ENCODE measurements at regions not wholly inside any gene's neighbourhood (a gene's known extent, or its start where the extent isn't known, plus 50 kb on each side); places are given as distances from the start of the nearest gene placed in this dataset.
"Not testable (repeated sequence)": the region's sequence is repeated elsewhere in the genome, so short reads cannot be mapped to it uniquely, and the experiment has no call there.

- DNase-seq, result no peak
These were observed 241.4 kb upstream of the DGKB start for GRCh38 chr7:15143936-15144335.

GRCh38 chr7:15143121-15143520, 240.6 kb upstream of the DGKB start:
- DNase-seq, result no peak

- no peak for DNase-seq
These were observed 237.9 kb upstream of the DGKB start for GRCh38 chr7:15140431-15140830.

- no peak for DNase-seq
These were observed 229.1 kb upstream of the DGKB start for GRCh38 chr7:15131661-15132060.

- no peak for DNase-seq
These were observed 228.4 kb upstream of the DGKB start for GRCh38 chr7:15130666-15131541.

- no peak for DNase-seq
These were observed 226.2 kb upstream of the DGKB start for GRCh38 chr7:15128716-15129115.

GRCh38 chr7:15126653-15127052, 224.1 kb upstream of the DGKB start:
- DNase-seq, result not testable (repeated sequence)

GRCh38 chr7:15123901-15124300, 221.3 kb upstream of the DGKB start:
- no peak for DNase-seq

- no peak for DNase-seq
These were observed 211.2 kb upstream of the DGKB start for GRCh38 chr7:15113752-15114151.

GRCh38 chr7:15105711-15106110, 203.2 kb upstream of the DGKB start:
- DNase-seq, result no peak

- DNase-seq, result no peak
These were observed 202.0 kb upstream of the DGKB start for GRCh38 chr7:15104411-15105092.

GRCh38 chr7:15099074-15099473, 196.5 kb upstream of the DGKB start:
- DNase-seq, result no peak

GRCh38 chr7:15096853-15097252, 194.3 kb upstream of the DGKB start:
- no peak for DNase-seq

GRCh38 chr7:15094989-15095388, 192.4 kb upstream of the DGKB start:
- no peak for DNase-seq

- DNase-seq, result no peak
These were observed 185.2 kb upstream of the DGKB start for GRCh38 chr7:15087771-15088170.

- no peak for DNase-seq
These were observed 184.3 kb upstream of the DGKB start for GRCh38 chr7:15086862-15087261.

- DNase-seq, result no peak
These were observed 183.6 kb upstream of the DGKB start for GRCh38 chr7:15086131-15086611.

GRCh38 chr7:15085366-15085765, 182.8 kb upstream of the DGKB start:
- no peak for DNase-seq

- DNase-seq, result no peak
These were observed 181.8 kb upstream of the DGKB start for GRCh38 chr7:15084368-15084767.

GRCh38 chr7:15081891-15082290, 179.3 kb upstream of the DGKB start:
- no peak for DNase-seq

GRCh38 chr7:15073301-15073700, 170.8 kb upstream of the DGKB start:
- DNase-seq, result no peak

GRCh38 chr7:15068324-15068723, 165.8 kb upstream of the DGKB start:
- no peak for DNase-seq

GRCh38 chr7:15057272-15057671, 154.7 kb upstream of the DGKB start:
- no peak for DNase-seq

GRCh38 chr7:15054304-15054703, 151.8 kb upstream of the DGKB start:
- DNase-seq, result not testable (repeated sequence)

All from DMS79 (cell line).